WERI-Rb-1 (cell line): ENCODE measurements at regions not wholly inside any gene's neighbourhood (a gene's known extent, or its start where the extent isn't known, plus 50 kb on each side); places are given as distances from the start of the nearest gene placed in this dataset.

ENCODE experiments used
- DNase-seq: peaks from one replicate; pipeline ENCODE4 v3.0.0-alpha.2; 2020
- H3K27ac ChIP-seq: fragments of 250-450 bp; sonication (Bioruptor Pico); 2 replicates; pipeline ENCODE4 v1.5.1; 2020; ENCODE audit warnings: mild to moderate bottlenecking, moderate library complexity
- H3K27me3 ChIP-seq: fragments of 250-450 bp; sonication (Bioruptor Pico); 2 replicates; pipeline ENCODE4 v1.5.1; 2021; ENCODE audit warnings: mild to moderate bottlenecking, low read depth, moderate library complexity; ENCODE audit not compliant: insufficient read depth, severe bottlenecking
- H3K36me3 ChIP-seq: fragments of 250-450 bp; sonication (Bioruptor Pico); 2 replicates; pipeline ENCODE4 v1.5.1; 2020; ENCODE audit warnings: mild to moderate bottlenecking, moderate library complexity
- H3K4me3 ChIP-seq: 2 replicates; pipeline ENCODE4 v1.5.1; 2011; ENCODE audit warnings: low read depth, mild to moderate bottlenecking, control low read depth, low read length
- H3K9me3 ChIP-seq: fragments of 250-450 bp; sonication (Bioruptor Pico); 2 replicates; pipeline ENCODE4 v1.5.1; 2021; ENCODE audit warnings: mild to moderate bottlenecking, moderate library complexity; ENCODE audit not compliant: severe bottlenecking
- CTCF ChIP-seq: IDR thresholded peaks from 2 replicates; pipeline ENCODE4 v1.5.1; 2011; ENCODE audit warnings: low read depth, mild to moderate bottlenecking, control low read depth, inconsistent platforms, low read length

- Histone ChIP-seq H3K27me3 (no peaks in the 10 kb centered on the region), H3K36me3 (no peaks in the 10 kb centered on the region), H3K9me3 (no peaks in the 10 kb centered on the region), H3K27ac (no peak overlapping the region), H3K4me3 (no peak overlapping the region)
- no peak for DNase-seq
- TF ChIP-seq CTCF: no peak
These were observed 962.3 kb upstream of the NXPH2 start for GRCh38 chr2:139742216-139743172.

- no peak for DNase-seq
- H3K36me3 ChIP-seq: no peaks in the 10 kb centered on the region
- TF ChIP-seq CTCF: no peak
- no peaks in the 10 kb centered on the region for H3K27me3 ChIP-seq
- H3K9me3 ChIP-seq: no peaks in the 10 kb centered on the region
- H3K27ac ChIP-seq: no peak overlapping the region
- no peak overlapping the region for H3K4me3 ChIP-seq
These were observed 957.5 kb upstream of the NXPH2 start for GRCh38 chr2:139737659-139738058.

GRCh38 chr2:139730197-139730596 is 950.0 kb upstream of the NXPH2 start:
- DNase-seq: no peak
- no peak for TF ChIP-seq CTCF
- H3K9me3 ChIP-seq: no peaks in the 10 kb centered on the region
- H3K36me3 ChIP-seq: no peaks in the 10 kb centered on the region
- no peaks in the 10 kb centered on the region for H3K27me3 ChIP-seq
- H3K4me3 ChIP-seq: no peak overlapping the region
- H3K27ac ChIP-seq: no peak overlapping the region

GRCh38 chr2:139721411-139721995 is 941.3 kb upstream of the NXPH2 start:
- Histone ChIP-seq H3K4me3 (no peak overlapping the region), H3K27me3 (no peaks in the 10 kb centered on the region), H3K36me3 (no peaks in the 10 kb centered on the region), H3K27ac (no peak overlapping the region), H3K9me3 (no peaks in the 10 kb centered on the region)
- no peak for TF ChIP-seq CTCF
- DNase-seq: no peak

- no peaks in the 10 kb centered on the region for H3K9me3 ChIP-seq
- H3K36me3 ChIP-seq: no peaks in the 10 kb centered on the region
- H3K4me3 ChIP-seq: no peak overlapping the region
- DNase-seq: no peak
- H3K27me3 ChIP-seq: no peaks in the 10 kb centered on the region
- no peak for TF ChIP-seq CTCF
- no peak overlapping the region for H3K27ac ChIP-seq
These were observed 939.9 kb upstream of the NXPH2 start for GRCh38 chr2:139720056-139720455.
